Left colon (tissue), 2 donors: ENCODE measurements at regions not wholly inside any gene's neighbourhood (a gene's known extent, or its start where the extent isn't known, plus 50 kb on each side); places are given as distances from the start of the nearest gene placed in this dataset.

ENCODE experiments used
- ATAC-seq: fragments of 200-7000 bp; cut with Tn5 transposase; one replicate; pipeline ENCODE4 v1.9.1; 2020; ENCODE audit warnings: mild to moderate bottlenecking, moderate library complexity
- DNase-seq, 2 donors: peaks; one replicate each; pipeline ENCODE4 v3.0.0-alpha.2; 2020
- intact Hi-C, 2 donors: fragments of 100-400 bp; cut with DNase I in 1 of 2; cut with micrococcal nuclease in 1 of 2; formaldehyde crosslinking; loops; one replicate each; pipeline versions ENCODE4 v1.11.2 to v1.14.0; 2022; cut with DNase I, micrococcal nuclease
- donor health status: DM: no; HTN: no; CAD: no.
- donor health status: DM: yes; HTN: yes; CAD: no.

- ATAC-seq: no peak
- no peak for DNase-seq
- intact Hi-C loops: no loop called here
Observed at GRCh38 chr3:5270666-5271371, 83.3 kb downstream of the EDEM1 start.

GRCh38 chr3:5271372-5271683 lies 83.8 kb downstream of the EDEM1 start:
- no peak for DNase-seq
- no peak for ATAC-seq
- intact Hi-C loops: no loop called here

GRCh38 chr3:5272387-5272786 lies 84.9 kb downstream of the EDEM1 start:
- intact Hi-C loops: no loop called here
- ATAC-seq: no peak
- no peak for DNase-seq

GRCh38 chr3:5274091-5274490 lies 86.6 kb downstream of the EDEM1 start:
- intact Hi-C loops: no loop called here
- peak; percentile 29 for ATAC-seq

GRCh38 chr3:5275529-5275928 lies 88.0 kb downstream of the EDEM1 start:
- intact Hi-C loops: no loop called here
- DNase-seq (no peak), ATAC-seq (no peak)

More at GRCh38 chr3:5274091-5274490, 86.6 kb downstream of the EDEM1 start:
- DNase-seq: no peak

- intact Hi-C loops: no loop called here
- DNase-seq: no peak
- no peak for ATAC-seq
Observed at GRCh38 chr3:5276934-5277333, 89.4 kb downstream of the EDEM1 start.

- intact Hi-C loops: no loop called here
- DNase-seq (no peak), ATAC-seq (no peak)
Observed at GRCh38 chr3:5277612-5278236, 90.2 kb downstream of the EDEM1 start.

- intact Hi-C loops: no loop called here
- ATAC-seq (no peak), DNase-seq (no peak)
Observed at GRCh38 chr3:5278666-5279065, 91.2 kb downstream of the EDEM1 start.

GRCh38 chr3:5282703-5283102 lies 95.2 kb downstream of the EDEM1 start:
- ATAC-seq (no peak), DNase-seq (no peak)
- intact Hi-C loops: no loop called here

- intact Hi-C loops: no loop called here
- ATAC-seq: no peak
- DNase-seq: no peak
Observed at GRCh38 chr3:5285439-5285838, 97.9 kb downstream of the EDEM1 start.

GRCh38 chr3:5290915-5291314 lies 103.4 kb downstream of the EDEM1 start:
- DNase-seq: no peak
- ATAC-seq: no peak
- intact Hi-C loops: no loop called here

GRCh38 chr3:5292512-5292911 lies 105.0 kb downstream of the EDEM1 start:
- ATAC-seq (no peak), DNase-seq (no peak)
- intact Hi-C loops: no loop called here

- DNase-seq: no peak
- intact Hi-C loops: no loop called here
- ATAC-seq: no peak
Observed at GRCh38 chr3:5293207-5293606, 105.7 kb downstream of the EDEM1 start.

GRCh38 chr3:5294356-5294755 lies 106.8 kb downstream of the EDEM1 start:
- DNase-seq: no peak
- intact Hi-C loops: no loop called here
- no peak for ATAC-seq

GRCh38 chr3:5295191-5295690 lies 107.7 kb downstream of the EDEM1 start:
- DNase-seq (no peak), ATAC-seq (no peak)
- intact Hi-C loops: no loop called here

GRCh38 chr3:5296362-5296761 lies 108.9 kb downstream of the EDEM1 start:
- intact Hi-C loops: no loop called here
- DNase-seq: no peak
- no peak for ATAC-seq

- DNase-seq (no peak), ATAC-seq (no peak)
- intact Hi-C loops: no loop called here
Observed at GRCh38 chr3:5297895-5298294, 110.4 kb downstream of the EDEM1 start.

- intact Hi-C loops: no loop called here
- DNase-seq: no peak
- no peak for ATAC-seq
Observed at GRCh38 chr3:5298453-5298852, 110.9 kb downstream of the EDEM1 start.

- intact Hi-C loops: no loop called here
- ATAC-seq (no peak), DNase-seq (no peak)
Observed at GRCh38 chr3:5299161-5299560, 111.7 kb downstream of the EDEM1 start.

- intact Hi-C loops: no loop called here
- ATAC-seq (no peak), DNase-seq (no peak)
Observed at GRCh38 chr3:5300638-5301037, 113.1 kb downstream of the EDEM1 start.
